Muscle of arm (tissue), 1 donor: ENCODE measurements at regions not wholly inside any gene's neighbourhood (a gene's known extent, or its start where the extent isn't known, plus 50 kb on each side); places are given as distances from the start of the nearest gene placed in this dataset.

Source experiments
- DNase-seq: peaks from one replicate; pipeline ENCODE4 v3.0.0-alpha.2; 2013

DNA sequence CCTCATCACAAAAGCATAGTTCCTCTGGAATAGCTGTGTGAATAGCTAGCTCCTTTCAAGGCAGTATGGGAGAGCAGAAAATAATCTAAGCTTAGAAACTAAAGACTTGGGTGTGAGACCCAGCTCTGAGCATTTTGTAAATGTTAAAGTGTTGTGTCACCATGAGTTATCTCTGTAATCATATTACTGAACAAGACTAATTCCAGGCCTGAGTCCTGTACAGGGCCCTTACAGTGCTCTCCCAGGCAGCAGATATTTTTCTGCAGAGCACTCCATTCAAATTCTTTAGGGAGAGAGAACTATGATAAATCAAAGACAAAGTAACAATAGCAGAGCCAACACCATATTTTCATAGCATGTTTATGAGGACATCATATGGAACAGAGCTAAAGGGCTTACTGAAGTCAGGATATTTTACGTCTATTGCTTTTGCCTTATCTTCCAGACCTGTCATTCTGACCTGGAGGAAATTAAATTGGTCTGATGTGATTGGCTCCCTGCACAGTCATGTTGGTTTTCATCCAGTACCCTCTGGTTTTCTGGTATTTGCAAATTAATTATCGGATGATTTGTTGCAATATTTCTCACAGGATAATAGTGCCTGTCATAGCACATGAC is 172.6 kb upstream of the PPP2R3A start:
- no peak for DNase-seq

DNA sequence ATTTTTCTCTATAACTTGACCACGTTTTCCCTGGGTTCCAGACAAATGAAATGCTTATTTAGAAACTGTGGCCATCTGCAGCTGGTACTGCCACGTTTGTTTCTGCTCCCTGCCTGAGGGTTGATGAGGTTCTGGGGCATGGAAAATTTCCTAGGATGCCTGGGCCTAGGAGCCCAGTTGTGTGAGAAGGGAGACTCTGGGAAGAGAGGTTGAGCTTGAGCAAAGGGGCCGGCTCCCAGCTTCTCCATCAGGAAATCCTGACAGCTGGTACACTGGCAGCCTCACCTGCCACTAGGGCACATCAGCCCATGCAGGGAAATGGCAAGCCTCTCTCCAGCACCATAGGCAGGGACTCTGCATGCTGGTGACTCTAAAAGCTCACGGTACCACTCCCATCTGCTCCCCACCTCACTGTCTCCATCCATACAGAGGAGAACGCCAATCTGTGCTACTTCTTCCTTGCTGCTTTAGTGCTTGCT is 165.4 kb upstream of the PPP2R3A start:
- DNase-seq: no peak

- no peak for DNase-seq
Measured at GRCh38 chr3:135801018-135801417, 164.5 kb upstream of the PPP2R3A start.

DNA sequence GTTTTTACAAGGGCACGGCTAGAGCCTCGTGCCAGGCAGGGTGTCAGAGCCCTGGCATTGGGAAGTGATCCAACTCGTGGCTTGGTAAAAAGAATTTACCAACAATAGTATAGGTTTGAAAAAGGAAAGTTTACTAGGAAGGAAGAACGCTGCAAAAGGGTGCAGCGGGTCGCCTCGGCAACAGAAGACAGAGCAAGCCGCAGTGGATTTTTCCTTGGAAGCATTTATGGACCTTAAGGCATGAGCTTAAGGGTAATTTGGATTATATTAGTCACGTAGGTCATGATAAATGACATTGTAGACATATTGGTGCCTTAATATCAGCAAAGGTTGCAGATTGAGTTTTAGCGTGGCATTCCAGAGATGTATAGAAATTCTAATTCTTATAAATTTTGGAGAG is 163.4 kb upstream of the PPP2R3A start:
- DNase-seq: no peak

GRCh38 chr3:135803028-135803692 is 162.4 kb upstream of the PPP2R3A start:
- no peak for DNase-seq

GRCh38 chr3:135805752-135806151 is 159.8 kb upstream of the PPP2R3A start:
- no peak for DNase-seq

GRCh38 chr3:135806317-135806716 is 159.2 kb upstream of the PPP2R3A start:
- peak; percentile 24 for DNase-seq

- DNase-seq: no peak
Measured at GRCh38 chr3:135807879-135808278, 157.6 kb upstream of the PPP2R3A start.

DNA sequence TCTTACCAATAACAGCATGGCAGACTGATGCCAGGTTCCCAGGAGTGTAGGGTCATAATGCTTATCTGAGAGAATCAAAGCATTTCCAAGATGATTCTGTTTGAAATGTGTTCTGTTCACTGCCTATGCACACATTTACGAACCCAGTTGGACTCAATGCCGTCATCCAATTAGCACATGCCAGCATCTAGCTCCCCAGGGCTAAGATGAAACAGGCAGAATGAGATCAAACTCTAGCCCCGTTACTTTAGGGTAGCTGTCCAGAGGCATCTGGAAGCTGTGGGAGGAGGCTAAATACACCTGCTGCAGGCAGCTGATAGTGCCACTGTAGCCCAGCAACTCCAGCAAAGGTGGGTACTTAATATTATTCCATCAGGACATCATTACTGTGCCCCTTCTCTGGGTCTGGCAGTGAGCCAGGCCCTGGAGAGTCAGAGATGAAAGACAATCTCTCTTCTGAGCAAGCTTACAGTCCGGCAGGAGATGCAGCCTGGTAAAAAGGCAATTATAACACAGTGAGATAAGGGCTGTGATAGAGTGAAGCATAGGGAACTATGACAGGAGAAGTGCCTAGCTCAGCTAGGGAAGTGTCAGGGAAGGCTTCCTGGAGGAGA is 156.4 kb upstream of the PPP2R3A start:
- DNase-seq: no peak

DNA sequence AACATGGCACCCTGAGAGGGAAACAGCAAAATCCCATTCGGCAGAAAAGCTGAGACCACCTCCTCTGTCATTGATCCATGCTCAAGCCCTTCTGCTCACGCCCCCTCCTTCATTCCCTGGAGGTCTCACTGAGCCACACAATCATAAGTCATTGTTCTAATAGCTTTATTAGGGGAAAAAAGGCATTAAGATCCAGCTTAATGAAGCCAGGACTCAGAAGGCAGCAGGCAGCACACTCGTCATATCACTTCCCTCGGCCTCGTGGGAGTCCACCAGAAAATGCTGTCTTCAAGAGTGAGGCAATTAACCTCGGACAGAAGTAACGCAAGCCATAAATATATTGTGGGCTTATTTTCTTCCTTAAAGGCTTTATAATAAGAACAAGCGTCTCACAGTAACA is 153.9 kb upstream of the PPP2R3A start:
- DNase-seq: no peak

DNA sequence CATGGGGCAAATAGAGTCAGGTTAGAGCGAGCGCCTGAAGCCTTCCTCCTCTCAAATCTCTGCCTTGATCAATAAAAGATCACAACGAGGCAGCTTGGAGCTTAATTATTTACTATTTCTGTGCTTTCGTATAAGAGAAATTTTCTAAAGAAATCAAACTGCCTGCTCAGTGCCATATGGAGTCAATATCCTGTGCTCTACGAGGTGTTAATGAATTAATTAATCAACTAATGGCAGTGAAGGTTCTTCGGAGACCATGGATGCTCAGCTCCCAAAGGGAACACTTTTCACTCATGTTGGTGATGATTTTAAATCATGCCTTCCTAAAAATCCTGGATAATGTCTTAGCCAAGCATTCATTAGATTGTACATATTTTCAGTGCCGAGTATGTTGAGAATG is 153.5 kb upstream of the PPP2R3A start:
- no peak for DNase-seq

DNA sequence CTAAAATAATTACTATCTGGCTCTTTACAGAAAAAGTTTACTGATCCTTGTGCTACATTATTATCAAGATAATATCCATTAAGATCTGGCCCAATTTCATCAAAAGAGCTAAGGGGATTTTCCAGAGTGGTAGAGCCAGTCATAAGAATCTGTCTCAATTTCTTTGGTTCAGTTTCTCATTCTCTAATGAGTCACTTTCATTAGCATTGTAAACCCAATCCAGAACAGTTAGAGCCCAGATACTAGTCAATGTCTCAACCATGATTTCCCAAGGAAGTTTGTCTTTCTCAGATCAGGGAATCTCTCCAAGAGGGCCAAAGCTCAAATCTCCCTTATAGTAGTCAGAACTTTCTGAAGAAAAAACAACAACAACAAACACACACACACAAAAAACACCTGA is 131.1 kb upstream of the PPP2R3A start:
- DNase-seq: no peak

DNA sequence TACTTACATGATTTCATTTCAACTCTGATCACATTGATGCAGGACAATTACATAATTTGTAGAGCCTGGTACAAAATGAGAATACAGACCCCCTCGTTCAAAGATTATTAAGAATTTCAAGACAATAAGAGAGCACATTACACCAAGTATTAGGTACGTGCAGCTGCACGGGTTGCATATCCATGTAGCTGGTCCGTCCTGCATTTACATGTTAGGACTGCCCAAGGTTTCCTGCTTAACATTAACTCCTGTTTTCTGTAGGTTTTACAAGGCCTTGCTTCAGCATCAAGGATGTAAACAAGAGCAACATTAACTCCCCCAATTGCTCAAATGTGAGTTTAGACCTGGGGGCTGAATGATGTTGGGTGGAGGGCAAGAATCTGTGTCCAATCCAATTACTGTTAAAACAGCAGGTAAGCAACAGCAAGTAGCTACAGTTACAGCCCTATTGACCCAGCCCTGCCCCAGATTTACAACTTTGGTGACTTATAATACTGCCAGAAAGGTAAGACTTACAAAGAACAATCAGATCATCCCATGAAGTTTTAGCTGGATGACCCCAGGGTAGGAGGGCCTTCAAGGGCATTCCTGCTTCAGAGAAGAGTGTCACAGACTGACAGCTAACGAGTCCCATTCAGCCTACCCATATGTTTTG is 127.4 kb upstream of the PPP2R3A start:
- DNase-seq: no peak

DNA sequence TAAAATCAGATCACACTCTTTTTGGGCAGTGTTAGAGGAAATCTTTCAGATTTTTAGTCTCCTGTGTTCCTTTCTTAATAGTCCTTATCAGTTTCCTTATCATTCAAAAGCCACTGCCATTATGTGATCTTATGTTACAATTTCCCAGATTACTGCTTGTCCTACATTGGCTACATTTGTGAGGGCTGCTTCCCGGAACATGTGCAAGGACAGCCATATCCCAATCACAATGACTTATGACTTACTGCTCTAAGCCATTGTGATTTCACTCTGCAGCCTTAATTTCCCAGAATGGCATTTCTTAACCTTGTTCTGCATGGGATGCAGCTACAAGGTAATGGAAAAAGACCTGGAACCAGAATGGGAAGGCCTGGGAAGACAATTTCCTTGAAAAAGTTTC is 125.1 kb upstream of the PPP2R3A start:
- DNase-seq: peak; percentile 2

GRCh38 chr3:135844386-135844785 is 121.1 kb upstream of the PPP2R3A start:
- no peak for DNase-seq

- DNase-seq: no peak
Measured at GRCh38 chr3:135848051-135848450, 117.5 kb upstream of the PPP2R3A start.

- DNase-seq: no peak
Measured at GRCh38 chr3:135849827-135850226, 115.7 kb upstream of the PPP2R3A start.

DNA sequence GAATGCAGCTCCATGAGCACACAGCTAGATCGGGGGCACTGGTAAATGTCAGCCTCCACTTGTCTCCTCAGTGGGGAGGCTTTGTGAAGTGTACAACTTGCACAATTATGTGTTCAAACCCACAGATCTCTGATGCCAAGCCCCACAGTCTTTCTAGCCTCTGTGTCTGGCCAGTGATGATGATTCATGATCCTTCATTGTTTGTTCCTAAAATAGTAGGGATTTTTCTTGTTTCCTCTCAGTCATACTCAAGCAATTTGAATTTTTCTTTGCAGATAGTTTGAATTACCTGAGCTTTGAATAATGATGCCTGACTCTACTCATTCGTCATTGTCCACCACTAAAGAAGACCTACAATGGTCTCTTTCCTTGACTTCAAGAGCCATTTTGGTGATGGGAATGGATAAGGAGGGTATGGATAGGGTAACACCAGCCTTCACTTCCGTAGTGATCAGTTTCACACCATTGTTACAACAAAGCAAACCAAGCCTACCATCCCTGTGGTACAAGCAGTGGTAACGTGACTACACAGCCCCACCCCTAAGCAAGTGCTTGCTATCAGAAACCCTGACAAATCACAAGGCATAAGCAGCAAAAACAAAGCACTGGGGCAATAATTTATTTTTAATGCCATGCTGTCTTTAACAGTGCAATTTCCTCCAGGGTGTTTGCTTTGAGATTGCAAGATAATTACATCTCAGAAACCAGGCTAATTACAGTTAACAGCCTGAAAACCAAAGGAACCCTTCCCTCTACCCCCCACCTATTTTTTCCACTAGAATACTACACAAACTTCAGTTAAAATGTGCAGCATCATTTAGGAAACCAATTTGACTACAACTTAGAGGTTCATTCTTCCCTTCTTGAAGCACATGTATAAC is 114.1 kb upstream of the PPP2R3A start:
- DNase-seq: no peak

GRCh38 chr3:135853981-135854380 is 111.5 kb upstream of the PPP2R3A start:
- DNase-seq: peak; percentile 4

DNA sequence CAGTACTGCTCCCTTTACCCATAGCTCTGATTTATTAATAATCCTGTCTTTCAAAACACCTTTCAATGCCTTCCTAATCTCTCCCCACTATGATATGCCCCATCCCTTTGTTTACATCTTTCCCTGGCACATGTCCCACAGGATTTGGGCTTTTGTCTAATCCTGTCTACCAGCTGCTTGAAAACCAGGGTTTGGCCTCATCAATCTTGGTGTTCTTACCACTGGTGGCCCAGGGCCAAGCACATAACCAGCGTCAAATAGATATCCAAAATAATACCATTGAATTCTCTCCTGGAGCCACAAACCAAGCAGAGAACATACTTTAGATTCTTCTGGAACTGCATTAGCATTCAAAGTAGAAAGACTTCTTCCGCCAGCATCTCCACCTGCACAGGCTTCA is 104.8 kb upstream of the PPP2R3A start:
- DNase-seq: no peak

DNA sequence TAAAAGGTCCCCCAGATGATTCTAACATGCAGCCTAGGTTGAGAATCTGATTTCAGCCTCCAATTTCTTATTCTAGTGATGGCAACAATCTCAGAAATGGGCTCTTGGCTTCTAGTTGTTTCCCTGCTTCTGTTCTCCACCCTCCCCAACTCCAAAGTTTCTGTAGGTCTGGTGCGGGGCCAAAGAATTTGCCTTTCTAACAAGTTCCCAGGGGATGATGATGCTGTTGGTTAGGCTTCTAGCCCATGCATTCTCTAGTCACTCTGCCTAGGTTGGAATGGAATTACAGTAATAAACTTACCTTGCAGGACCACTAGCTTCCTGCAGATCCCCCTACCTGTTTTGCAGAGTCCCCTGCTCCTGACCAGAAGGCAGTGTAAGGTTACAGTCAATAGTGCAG is 103.2 kb upstream of the PPP2R3A start:
- DNase-seq: no peak

DNA sequence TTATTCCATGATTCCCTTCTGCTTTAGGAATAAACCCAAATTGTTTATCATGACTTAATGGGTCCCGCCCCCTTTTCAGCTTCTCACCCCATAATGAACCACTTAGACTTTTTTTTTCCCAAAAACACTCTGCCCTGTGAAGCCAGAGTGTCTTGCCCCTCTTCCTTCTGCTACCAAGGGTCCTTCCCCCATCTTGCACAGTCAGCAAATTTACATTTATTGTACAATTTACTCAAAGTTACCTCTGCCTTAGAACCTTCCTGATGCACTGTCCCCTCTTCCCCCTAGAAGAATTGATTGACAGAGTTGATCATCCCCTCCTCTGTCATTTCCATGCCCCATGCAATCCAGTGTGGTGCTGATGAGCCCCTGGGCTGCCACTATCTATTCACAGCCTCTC is 101.5 kb upstream of the PPP2R3A start:
- no peak for DNase-seq
